CD4-positive, alpha-beta memory T cell (primary cell): ENCODE measurements at regions not wholly inside any gene's neighbourhood (a gene's known extent, or its start where the extent isn't known, plus 50 kb on each side); places are given as distances from the start of the nearest gene placed in this dataset.
A peak's percentile ranks its signal among the peaks of the same experiment; 100 is the strongest.

Experiments
- CTCF ChIA-PET: fragments of 350-600 bp; sonication (Branson Sonifier 250); formaldehyde crosslinking; loops from one replicate; lab custom pipeline; 2021; ENCODE audit warnings: inconsistent platforms; ENCODE audit not compliant: partially characterized antibody; lab: Charles Lee
- POLR2A ChIA-PET: fragments of 350-600 bp; sonication (Branson Sonifier 250); formaldehyde crosslinking; loops from one replicate; lab custom pipeline; 2021; ENCODE audit not compliant: partially characterized antibody; lab: Charles Lee
- DNase-seq, 5 donors: peaks; one replicate each; pipeline versions ENCODE4 v3.0.0 to v3.0.0-alpha.2; 2020 to 2022; ENCODE audit warnings: mixed read lengths in 1 of 5
- H3K27ac ChIP-seq: one replicate; pipeline ENCODE4 v1.7.0; 2013; ENCODE audit warnings: low read depth, low read length
- H3K27me3 ChIP-seq: 2 replicates; pipeline ENCODE4 v1.7.0; 2013; ENCODE audit warnings: mild to moderate bottlenecking, low read length, moderate library complexity; ENCODE audit not compliant: insufficient read depth
- H3K36me3 ChIP-seq: 2 replicates; pipeline ENCODE4 v1.7.0; 2013; ENCODE audit warnings: mild to moderate bottlenecking, low read length, moderate library complexity; ENCODE audit not compliant: insufficient read depth
- H3K4me1 ChIP-seq: 2 replicates; pipeline ENCODE4 v1.7.0; 2013; ENCODE audit warnings: mild to moderate bottlenecking, low read length, moderate library complexity; ENCODE audit not compliant: insufficient read depth
- H3K4me3 ChIP-seq, 2 donors: one replicate each; pipeline ENCODE4 v1.7.0; 2013; ENCODE audit warnings: low read length in 2 of 2, mild to moderate bottlenecking in 1 of 2
- H3K9me3 ChIP-seq, 2 donors: one replicate each; pipeline ENCODE4 v1.7.0; 2013; ENCODE audit warnings: low read length in 2 of 2, control low read depth in 1 of 2; ENCODE audit not compliant: control insufficient read depth in 1 of 2
- H3K27ac Mint-ChIP-seq, 7 donors: one replicate each; pipeline ENCODE4 v1.8.0; 2020 to 2021; ENCODE audit warnings: mixed read lengths in 7 of 7, mild to moderate bottlenecking in 6 of 7, inconsistent platforms in 3 of 7, moderate library complexity in 3 of 7
- H3K27me3 Mint-ChIP-seq, 2 donors: one replicate each; pipeline ENCODE4 v1.8.0; 2020 to 2021; ENCODE audit warnings: mixed read lengths in 2 of 2
- H3K36me3 Mint-ChIP-seq, 2 donors: one replicate each; pipeline ENCODE4 v1.8.0; 2020 to 2021; ENCODE audit warnings: mixed read lengths in 2 of 2, inconsistent platforms in 1 of 2, mild to moderate bottlenecking in 1 of 2
- H3K4me1 Mint-ChIP-seq, 4 donors: one replicate each; pipeline ENCODE4 v1.8.0; 2020 to 2021; ENCODE audit warnings: mixed read lengths in 4 of 4, mild to moderate bottlenecking in 1 of 4
- H3K4me3 Mint-ChIP-seq, 8 donors: one replicate each; pipeline ENCODE4 v1.8.0; 2020 to 2021; ENCODE audit warnings: mixed read lengths in 8 of 8, mild to moderate bottlenecking in 7 of 8, moderate library complexity in 6 of 8, inconsistent platforms in 3 of 8
- H3K9me3 Mint-ChIP-seq, 8 donors: one replicate each; pipeline ENCODE4 v1.8.0; 2020 to 2021; ENCODE audit warnings: mixed read lengths in 8 of 8, mild to moderate bottlenecking in 5 of 8, inconsistent platforms in 3 of 8, moderate library complexity in 1 of 8
- intact Hi-C: fragments of 100-400 bp; cut with micrococcal nuclease; formaldehyde crosslinking; loops from one replicate; pipeline ENCODE4 v1.15.1; 2023

DNA sequence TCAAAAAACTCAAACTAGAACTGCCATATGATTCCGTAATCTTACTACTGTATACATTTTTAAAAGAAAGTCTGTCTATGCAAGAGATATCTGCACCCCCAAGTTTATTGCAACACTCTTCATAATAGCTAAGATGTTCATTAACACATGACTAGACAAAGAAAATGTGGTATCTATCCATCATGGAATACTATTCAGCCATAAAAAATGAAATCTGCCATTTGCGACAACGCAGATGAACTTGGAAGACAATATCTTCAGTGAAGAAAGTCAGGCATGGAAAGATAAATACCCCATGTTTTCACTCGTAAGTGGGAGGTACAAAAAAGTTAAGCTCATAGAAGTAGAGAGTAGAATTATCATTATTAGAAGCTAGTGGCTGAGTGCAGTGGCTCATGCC is 87.3 kb upstream of the DHRSX start:
- peaks cover 7 to 9% of the 10 kb centered on the region in 2 donors for H3K27me3 Mint-ChIP-seq
- ChIA-PET POLR2A (no interaction called here), CTCF (no interaction called here)
- no peak overlapping the region for H3K4me3 ChIP-seq
- intact Hi-C loops, result no loop called here
- H3K4me1 Mint-ChIP-seq, result peaks cover 6 to 17% (median 10%) of the 10 kb centered on the region in 4 donors
- no peak overlapping the region for H3K27ac Mint-ChIP-seq
- H3K27ac ChIP-seq, result no peak overlapping the region
- H3K9me3 ChIP-seq, result no peaks in the 10 kb centered on the region
- peaks cover 12% of the 10 kb centered on the region for H3K27me3 ChIP-seq
- H3K4me1 ChIP-seq, result peaks cover under 1% of the 10 kb centered on the region
- no peaks in the 10 kb centered on the region for H3K36me3 ChIP-seq
- H3K9me3 Mint-ChIP-seq, result peaks cover 0 to 5% (median 0%) of the 10 kb centered on the region in 8 donors
- H3K4me3 Mint-ChIP-seq, result no peak overlapping the region
- no peaks in the 10 kb centered on the region for H3K36me3 Mint-ChIP-seq
- DNase-seq, result no peak

DNA sequence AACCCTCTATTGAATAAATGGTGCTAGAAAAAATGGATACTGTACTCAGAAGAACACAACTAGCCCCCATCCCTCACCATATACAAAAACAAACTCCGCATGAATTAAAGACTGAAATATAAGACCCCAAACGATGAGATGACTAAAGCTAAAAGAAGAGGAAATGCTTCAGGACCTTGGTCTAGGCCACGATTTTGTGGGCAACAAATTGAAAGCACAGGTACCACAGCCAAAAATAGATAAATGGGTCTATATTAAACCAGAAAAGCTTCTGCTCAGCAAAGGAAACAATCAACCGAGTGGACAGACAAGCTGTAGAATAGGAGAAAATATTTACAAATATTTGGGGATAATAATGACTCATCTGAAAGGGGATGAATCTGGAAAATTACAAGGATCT is 86.4 kb upstream of the DHRSX start:
- ChIA-PET CTCF (no interaction called here), POLR2A (no interaction called here)
- peaks cover 21% of the 10 kb centered on the region for H3K27me3 ChIP-seq
- peaks cover 0 to 5% (median 0%) of the 10 kb centered on the region in 8 donors for H3K9me3 Mint-ChIP-seq
- peaks cover 14 to 18% of the 10 kb centered on the region in 2 donors for H3K27me3 Mint-ChIP-seq
- H3K36me3 ChIP-seq, result no peaks in the 10 kb centered on the region
- H3K4me3 Mint-ChIP-seq, result peak overlapping the region in 1 of 8 donors; percentile 10
- intact Hi-C loops, result no loop called here
- no peak overlapping the region for H3K4me3 ChIP-seq
- peaks cover 3% of the 10 kb centered on the region for H3K4me1 ChIP-seq
- no peaks in the 10 kb centered on the region for H3K9me3 ChIP-seq
- DNase-seq, result no peak
- no peaks in the 10 kb centered on the region for H3K36me3 Mint-ChIP-seq
- peaks cover 3 to 16% (median 6%) of the 10 kb centered on the region in 4 donors for H3K4me1 Mint-ChIP-seq
- no peak overlapping the region for H3K27ac Mint-ChIP-seq
- no peak overlapping the region for H3K27ac ChIP-seq

DNA sequence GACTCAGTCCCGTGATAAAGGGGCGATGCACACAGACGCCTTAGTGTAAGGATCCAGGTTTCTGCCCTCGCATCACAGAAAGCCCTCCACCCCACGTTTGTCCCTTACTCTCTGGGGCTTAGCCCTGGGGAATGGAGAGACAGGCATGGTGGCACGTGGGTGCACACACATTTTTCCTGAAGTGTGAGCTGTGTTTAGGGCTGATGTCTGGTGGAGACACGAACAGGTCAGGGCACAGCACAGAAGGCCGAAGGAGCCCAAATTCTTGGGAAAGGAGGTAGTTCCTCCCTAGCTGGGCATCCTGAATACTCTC is 84.3 kb upstream of the DHRSX start:
- H3K4me3 ChIP-seq, result no peak overlapping the region
- no peak for DNase-seq
- H3K9me3 ChIP-seq, result no peaks in the 10 kb centered on the region
- ChIA-PET CTCF (no interaction called here), POLR2A (no interaction called here)
- no peaks in the 10 kb centered on the region for H3K36me3 ChIP-seq
- Mint-ChIP-seq H3K9me3 (peaks cover 0 to 5% (median 0%) of the 10 kb centered on the region in 8 donors), H3K4me1 (peaks cover 3 to 19% (median 6%) of the 10 kb centered on the region in 4 donors), H3K4me3 (peak overlapping the region in 1 of 8 donors; percentile 80), H3K27ac (no peak overlapping the region), H3K36me3 (no peaks in the 10 kb centered on the region), H3K27me3 (peaks cover 22 to 26% of the 10 kb centered on the region in 2 donors)
- peaks cover 3% of the 10 kb centered on the region for H3K4me1 ChIP-seq
- no peak overlapping the region for H3K27ac ChIP-seq
- intact Hi-C loops, result no loop called here
- peaks cover 29% of the 10 kb centered on the region for H3K27me3 ChIP-seq

DNA sequence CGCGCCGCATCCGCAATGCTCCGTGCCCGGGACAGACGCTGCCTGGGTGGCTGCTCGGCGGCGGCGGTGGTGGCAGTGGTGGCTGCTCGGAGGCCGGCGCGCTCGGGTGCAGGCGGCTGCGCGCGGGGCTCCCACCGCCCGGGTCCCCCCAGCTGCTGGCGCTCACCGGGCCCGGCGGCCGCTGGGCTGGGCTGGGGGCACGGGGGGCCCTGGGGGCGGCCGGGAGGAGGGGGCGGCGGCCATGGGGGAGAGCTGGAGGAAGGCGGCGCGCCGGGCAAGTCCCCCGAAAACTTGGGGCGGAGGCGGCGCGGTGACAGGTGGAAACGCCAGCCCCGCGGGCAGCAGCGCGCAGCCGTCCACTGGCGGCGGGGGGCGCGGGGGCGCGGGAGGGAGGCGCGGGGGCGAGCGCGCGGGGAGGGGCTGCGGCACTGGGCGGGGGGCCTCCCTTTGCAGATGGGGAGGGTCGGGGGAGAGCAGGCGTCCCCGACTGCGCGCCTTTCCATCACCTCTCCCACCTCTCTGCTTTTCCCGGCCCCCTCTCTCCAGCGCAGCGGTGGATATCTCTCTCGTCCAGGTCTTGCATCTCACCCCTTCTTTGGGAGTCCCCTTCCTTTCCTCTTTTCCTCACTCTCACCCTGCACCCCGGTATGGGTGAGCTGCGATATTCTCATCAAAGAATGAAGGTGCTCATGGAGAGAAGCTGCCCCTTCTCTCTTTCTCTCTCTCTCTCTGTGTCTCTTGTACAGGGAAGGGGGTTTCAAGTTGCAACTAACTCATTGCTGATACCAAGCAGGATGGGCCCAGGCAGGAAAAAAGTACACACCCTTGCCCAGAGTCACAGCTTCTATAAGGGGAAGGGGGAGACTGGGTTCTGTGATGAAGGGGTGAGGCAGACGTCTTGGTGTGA is 83.7 kb upstream of the DHRSX start:
- Histone ChIP-seq H3K4me3 (no peak overlapping the region), H3K9me3 (no peaks in the 10 kb centered on the region), H3K27ac (no peak overlapping the region), H3K27me3 (peaks cover 29% of the 10 kb centered on the region), H3K36me3 (no peaks in the 10 kb centered on the region), H3K4me1 (peaks cover 3% of the 10 kb centered on the region)
- CTCF ChIA-PET, result no interaction called here
- no peak overlapping the region for H3K27ac Mint-ChIP-seq
- peak overlapping the region in 4 of 8 donors; percentile 57 to 80 (median 64) for H3K4me3 Mint-ChIP-seq
- intact Hi-C loops, result no loop called here
- H3K27me3 Mint-ChIP-seq, result peaks cover 23 to 27% of the 10 kb centered on the region in 2 donors
- H3K9me3 Mint-ChIP-seq, result peaks cover 0 to 5% (median 0%) of the 10 kb centered on the region in 8 donors
- DNase-seq, result no peak
- peaks cover 3 to 19% (median 6%) of the 10 kb centered on the region in 4 donors for H3K4me1 Mint-ChIP-seq
- H3K36me3 Mint-ChIP-seq, result peaks cover 0 to under 1% of the 10 kb centered on the region in 2 donors
- POLR2A ChIA-PET, result no interaction called here

DNA sequence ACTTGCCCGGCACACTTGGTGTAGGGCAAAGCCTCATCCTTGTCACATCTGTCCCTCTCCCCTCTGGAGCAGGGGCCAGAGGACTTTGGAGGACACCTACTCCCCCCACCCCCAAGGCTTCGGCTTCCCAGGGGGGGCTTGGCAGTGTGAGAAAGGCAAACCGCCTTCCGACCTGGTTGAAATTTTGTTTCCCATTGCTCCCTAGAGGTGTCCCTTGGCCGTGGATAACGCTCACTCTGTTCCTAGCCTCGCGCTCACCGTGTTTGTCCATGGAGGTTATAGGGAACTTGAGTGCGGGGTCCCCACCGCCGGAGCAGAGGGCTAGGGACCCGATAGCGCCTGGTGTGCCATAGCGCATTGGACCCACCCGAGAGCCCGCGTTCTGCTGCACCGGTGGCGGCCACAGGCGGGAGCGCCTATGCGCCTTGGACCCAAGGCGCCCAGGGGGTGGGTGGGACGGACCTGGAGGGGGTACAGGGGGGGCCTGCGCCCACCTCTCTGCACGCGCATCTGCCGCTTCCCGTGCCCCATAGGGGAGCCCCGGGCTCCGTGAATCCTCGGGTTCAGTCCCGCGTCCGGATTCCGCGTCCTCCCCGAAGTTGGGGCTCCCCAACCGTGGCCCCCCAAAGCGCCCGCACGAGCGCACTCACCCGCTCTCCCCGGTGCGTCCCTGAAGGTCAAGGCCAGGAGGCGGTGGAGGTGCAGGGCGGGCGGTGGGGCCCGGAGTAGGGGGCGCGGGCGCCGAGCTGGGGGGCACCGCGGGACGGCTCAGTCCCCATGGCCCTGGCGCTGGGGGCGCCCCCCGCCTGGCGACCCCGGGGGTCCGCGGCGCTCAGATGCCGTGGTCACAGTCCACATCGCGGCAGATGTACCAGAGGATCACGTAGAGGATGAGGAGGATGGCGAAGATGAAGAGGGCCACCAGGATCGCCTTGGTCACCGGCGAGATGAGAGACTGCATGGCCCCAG is 82.7 kb upstream of the DHRSX start:
- Histone ChIP-seq H3K27me3 (peaks cover 29% of the 10 kb centered on the region), H3K27ac (no peak overlapping the region), H3K4me1 (peaks cover 3% of the 10 kb centered on the region), H3K4me3 (no peak overlapping the region), H3K36me3 (no peaks in the 10 kb centered on the region), H3K9me3 (no peaks in the 10 kb centered on the region)
- ChIA-PET CTCF (no interaction called here), POLR2A (no interaction called here)
- Mint-ChIP-seq H3K4me1 (peaks cover 5 to 19% (median 6%) of the 10 kb centered on the region in 4 donors), H3K27me3 (peaks cover 33 to 36% of the 10 kb centered on the region in 2 donors), H3K36me3 (peaks cover 0 to 4% of the 10 kb centered on the region in 2 donors), H3K9me3 (peaks cover 0 to 5% (median 0%) of the 10 kb centered on the region in 8 donors), H3K27ac (peak overlapping the region in 1 of 7 donors; percentile 48), H3K4me3 (peak overlapping the region in 1 of 8 donors; percentile 46)
- intact Hi-C loops, result no loop called here
- no peak for DNase-seq

DNA sequence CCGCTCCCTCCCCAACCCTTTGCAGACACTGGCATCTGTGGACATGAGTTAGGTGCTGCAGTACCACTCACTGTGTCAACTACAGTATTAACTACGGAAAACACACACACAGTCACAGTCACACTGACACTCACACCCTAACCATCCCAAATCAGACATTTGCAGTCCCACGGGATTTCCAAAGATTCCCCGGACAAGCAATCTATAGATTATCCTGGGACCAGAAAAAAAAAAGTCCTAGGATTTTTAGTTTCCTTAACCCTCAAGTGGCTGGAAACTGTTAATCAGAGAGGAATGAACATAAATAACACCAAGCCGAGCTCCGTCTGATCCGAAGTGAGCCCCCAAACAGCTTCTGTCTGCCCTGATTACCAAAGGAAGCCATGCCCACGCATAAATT is 81.9 kb upstream of the DHRSX start:
- H3K4me1 Mint-ChIP-seq, result peaks cover 5 to 19% (median 6%) of the 10 kb centered on the region in 4 donors
- H3K27ac Mint-ChIP-seq, result no peak overlapping the region
- H3K36me3 ChIP-seq, result no peaks in the 10 kb centered on the region
- H3K4me1 ChIP-seq, result peaks cover 3% of the 10 kb centered on the region
- H3K27ac ChIP-seq, result no peak overlapping the region
- CTCF ChIA-PET, result no interaction called here
- intact Hi-C loops, result no loop called here
- no peaks in the 10 kb centered on the region for H3K9me3 ChIP-seq
- no peak for DNase-seq
- POLR2A ChIA-PET, result no interaction called here
- H3K27me3 ChIP-seq, result peaks cover 29% of the 10 kb centered on the region
- no peak overlapping the region for H3K4me3 ChIP-seq
- peaks cover 0 to 4% of the 10 kb centered on the region in 2 donors for H3K36me3 Mint-ChIP-seq
- H3K27me3 Mint-ChIP-seq, result peaks cover 39 to 40% of the 10 kb centered on the region in 2 donors
- H3K9me3 Mint-ChIP-seq, result peaks cover 0 to 4% (median 0%) of the 10 kb centered on the region in 8 donors
- peak overlapping the region in 1 of 8 donors; percentile 7 for H3K4me3 Mint-ChIP-seq

DNA sequence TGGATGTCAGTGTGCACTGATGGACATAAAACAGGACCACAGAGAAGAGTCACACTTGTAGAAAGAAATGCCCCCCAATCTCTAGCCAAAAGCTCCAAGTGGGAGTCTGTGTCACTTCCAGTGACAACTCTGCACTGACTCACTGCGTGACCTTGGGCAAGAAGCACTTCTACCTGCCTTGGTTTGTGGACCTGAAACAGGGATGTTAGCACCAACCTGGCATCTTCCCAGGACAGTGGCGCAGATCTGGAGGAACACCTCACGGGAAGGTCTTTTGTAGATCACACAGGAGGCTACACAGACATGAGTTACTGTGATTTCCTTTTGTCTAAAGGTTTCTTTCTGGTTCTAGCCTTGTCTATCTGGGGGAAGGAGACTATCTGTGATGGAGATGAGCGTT is 80.5 kb upstream of the DHRSX start:
- no peak overlapping the region for H3K4me3 ChIP-seq
- no peak for DNase-seq
- H3K9me3 ChIP-seq, result no peaks in the 10 kb centered on the region
- H3K27ac ChIP-seq, result no peak overlapping the region
- POLR2A ChIA-PET, result no interaction called here
- H3K36me3 ChIP-seq, result no peaks in the 10 kb centered on the region
- intact Hi-C loops, result no loop called here
- H3K27me3 ChIP-seq, result peaks cover 29% of the 10 kb centered on the region
- Mint-ChIP-seq H3K27me3 (peaks cover 39 to 41% of the 10 kb centered on the region in 2 donors), H3K27ac (no peak overlapping the region), H3K36me3 (peaks cover 0 to 4% of the 10 kb centered on the region in 2 donors), H3K4me1 (peaks cover 5 to 19% (median 6%) of the 10 kb centered on the region in 4 donors), H3K9me3 (peaks cover 0 to 1% (median 0%) of the 10 kb centered on the region in 8 donors), H3K4me3 (no peak overlapping the region)
- peaks cover 3% of the 10 kb centered on the region for H3K4me1 ChIP-seq
- CTCF ChIA-PET, result no interaction called here
